SK-N-SH (cell line): ENCODE measurements at regions not wholly inside any gene's neighbourhood (a gene's known extent, or its start where the extent isn't known, plus 50 kb on each side); places are given as distances from the start of the nearest gene placed in this dataset.

Source experiments
- CTCF ChIA-PET: fragments of 300-600, 350-600 bp; formaldehyde crosslinking; extraction: SDS; loops from one replicate; lab custom pipeline; 2021; lab: Yijun Ruan, JAX
- POLR2A ChIA-PET: fragments of 350-600 bp; sonication (Branson Sonifier 250); formaldehyde crosslinking; extraction: SDS; loops from one replicate; lab custom pipeline; 2020; ENCODE audit warnings: antibody characterized with exemption, inconsistent platforms; lab: Yijun Ruan, JAX
- DNase-seq: peaks from one replicate; pipeline ENCODE4 v3.0.0; 2012
- H2AFZ ChIP-seq: fragments of 200-600 bp; sonication (generic); 2 replicates; pipeline ENCODE4 v1.8.1; 2016; ENCODE audit warnings: antibody characterized with exemption, mild to moderate bottlenecking, low read depth
- H3F3A ChIP-seq: fragments of 200-600 bp; sonication (generic); replicated peaks from 2 replicates; pipeline ENCODE3; 2016; ENCODE audit warnings: antibody characterized with exemption, mild to moderate bottlenecking; ENCODE audit not compliant: insufficient read depth
- H3K27ac ChIP-seq, 2 experiments: fragments of 200-500 bp in 1 of 2; fragments of 200-600 bp in 1 of 2; sonication (Bioruptor generic) in 1 of 2; sonication (generic), shearing (Covaris generic) in 1 of 2; 2 replicates each; pipeline versions ENCODE4 v1.5.1 to v1.6.1; 2014 to 2016; ENCODE audit warnings: low read depth in 2 of 2, inconsistent platforms in 1 of 2, low read length in 1 of 2, mild to moderate bottlenecking in 1 of 2, mixed read lengths in 1 of 2
- H3K27me3 ChIP-seq: fragments of 200-600 bp; sonication (generic), shearing (Covaris generic); 2 replicates; pipeline ENCODE4 v1.6.1; 2016; ENCODE audit warnings: mixed run types; ENCODE audit not compliant: insufficient read depth
- H3K36me3 ChIP-seq, 2 experiments: fragments of 200-500 bp in 1 of 2; fragments of 200-600 bp in 1 of 2; sonication (Bioruptor generic) in 1 of 2; sonication (generic) in 1 of 2; replicated peaks in 1 of 2; 2 replicates each; pipeline versions ENCODE3 to v1.5.1; 2014 to 2016; ENCODE audit warnings: low read length in 1 of 2, mild to moderate bottlenecking in 1 of 2; ENCODE audit not compliant: insufficient read depth in 2 of 2, control insufficient read depth in 1 of 2
- H3K4me1 ChIP-seq, 2 experiments: fragments of 200-500 bp in 1 of 2; fragments of 200-600 bp in 1 of 2; sonication (Bioruptor generic) in 1 of 2; sonication (generic), shearing (Covaris generic) in 1 of 2; 2 replicates each; pipeline versions ENCODE4 v1.5.1 to v1.6.1; 2014 to 2016; ENCODE audit warnings: low read depth in 1 of 2, low read length in 1 of 2, mixed run types in 1 of 2; ENCODE audit not compliant: insufficient read depth in 2 of 2, control insufficient read depth in 1 of 2
- H3K4me2 ChIP-seq: fragments of 200-600 bp; sonication (generic), shearing (Covaris generic); 2 replicates; pipeline ENCODE4 v1.6.1; 2017; ENCODE audit warnings: mixed run types
- H3K4me3 ChIP-seq, 2 experiments: fragments of 200-500 bp in 1 of 2; fragments of 200-600 bp in 1 of 2; sonication (Bioruptor generic) in 1 of 2; sonication (generic), shearing (Covaris generic) in 1 of 2; 2 replicates each; pipeline versions ENCODE4 v1.5.1 to v1.8.1; 2014 to 2016; ENCODE audit warnings: low read depth in 2 of 2, inconsistent platforms in 1 of 2, low read length in 1 of 2, mild to moderate bottlenecking in 1 of 2, mixed read lengths in 1 of 2, moderate library complexity in 1 of 2
- H3K79me2 ChIP-seq: fragments of 200-600 bp; sonication (generic); 2 replicates; pipeline ENCODE4 v1.8.1; 2017; ENCODE audit warnings: mild to moderate bottlenecking; ENCODE audit not compliant: insufficient read depth
- H3K9ac ChIP-seq: fragments of 200-600 bp; sonication (generic); 2 replicates; pipeline ENCODE4 v1.6.1; 2017; ENCODE audit warnings: mixed run types
- H3K9me2 ChIP-seq: fragments of 200-600 bp; sonication (generic); 2 replicates; pipeline ENCODE4 v1.6.1; 2017; ENCODE audit warnings: mixed run types
- H3K9me3 ChIP-seq: fragments of 200-600 bp; sonication (generic); 2 replicates; pipeline ENCODE4 v1.6.1; 2017; ENCODE audit warnings: mixed run types, mild to moderate bottlenecking, moderate library complexity
- H4K20me1 ChIP-seq: fragments of 200-600 bp; sonication (generic); 2 replicates; pipeline ENCODE4 v1.6.1; 2017; ENCODE audit warnings: mild to moderate bottlenecking, mixed run types; ENCODE audit not compliant: insufficient read depth
- CHD2 ChIP-seq: fragments of 150-350 bp; IDR thresholded peaks from 2 replicates; pipeline ENCODE4 v1.6.1; 2018; ENCODE audit warnings: low read length; ENCODE audit not compliant: partially characterized antibody
- EZH2phosphoT487 ChIP-seq: fragments of 200-600 bp; sonication (generic); IDR thresholded peaks from 2 replicates; pipeline ENCODE4 v1.6.1; 2017; ENCODE audit warnings: low read depth, mixed run types, mild to moderate bottlenecking, antibody characterized with exemption, moderate library complexity, borderline replicate concordance
- FOSL2 ChIP-seq: IDR thresholded peaks from 2 replicates; pipeline ENCODE4 v1.4.0; 2012; ENCODE audit warnings: low read depth, mild to moderate bottlenecking, moderate library complexity, borderline replicate concordance
- FOXJ3 ChIP-seq: sonication (generic); formaldehyde crosslinking; IDR thresholded peaks from 2 replicates; pipeline ENCODE4 v1.5.1; 2020; ENCODE audit warnings: mild to moderate bottlenecking, missing genetic modification reagents
- GABPA ChIP-seq: IDR thresholded peaks from 2 replicates; pipeline ENCODE4 v1.4.0; 2012; ENCODE audit warnings: low read depth, mild to moderate bottlenecking
- GATA2 ChIP-seq: sonication (generic); formaldehyde crosslinking; IDR thresholded peaks from 2 replicates; pipeline ENCODE4 v1.5.0; 2020; ENCODE audit warnings: mild to moderate bottlenecking, missing genetic modification reagents
- MXI1 ChIP-seq: IDR thresholded peaks from 2 replicates; pipeline ENCODE4 v1.6.1; 2012; ENCODE audit warnings: mild to moderate bottlenecking, low read depth, low read length, improper control_type of control experiment
- POLR2AphosphoS5 ChIP-seq: IDR thresholded peaks from 2 replicates; pipeline ENCODE4 v1.6.1; 2012; ENCODE audit warnings: low read depth, low read length
- RFX5 ChIP-seq: IDR thresholded peaks from 2 replicates; pipeline ENCODE4 v1.6.1; 2012; ENCODE audit warnings: mild to moderate bottlenecking, improper control_type of control experiment, low read length
- RXRA ChIP-seq: IDR thresholded peaks from 2 replicates; pipeline ENCODE4 v1.4.0; 2012; ENCODE audit warnings: low read depth, mild to moderate bottlenecking, borderline replicate concordance
- SMC3 ChIP-seq: IDR thresholded peaks from 2 replicates; pipeline ENCODE4 v1.6.1; 2012; ENCODE audit warnings: low read depth, low read length, improper control_type of control experiment
- TAF1 ChIP-seq: IDR thresholded peaks from 2 replicates; pipeline ENCODE4 v1.6.1; 2012; ENCODE audit warnings: low read depth, mild to moderate bottlenecking, low read length, moderate library complexity, borderline replicate concordance
- USF2 ChIP-seq: fragments of 150-350 bp; IDR thresholded peaks from 2 replicates; pipeline ENCODE4 v1.6.1; 2017; ENCODE audit warnings: antibody characterized with exemption, low read length, low read depth, borderline replicate concordance
- YY1 ChIP-seq: IDR thresholded peaks from 2 replicates; pipeline ENCODE4 v1.4.0; 2012; ENCODE audit warnings: low read depth, mild to moderate bottlenecking
- TF ChIP-seq, protein P1 (sequence below): IDR thresholded peaks from 2 replicates; pipeline ENCODE4; 2012
- TF ChIP-seq, protein P2 (sequence below): fragments of 200-600 bp; sonication (generic); IDR thresholded peaks from 2 replicates; pipeline ENCODE4 v1.6.1; 2017; ENCODE audit warnings: antibody characterized with exemption, mild to moderate bottlenecking, moderate library complexity
- TF ChIP-seq, protein P3 (sequence below): fragments of 150-350 bp; IDR thresholded peaks from 2 replicates; pipeline ENCODE4 v1.6.1; 2016; ENCODE audit warnings: mild to moderate bottlenecking, low read depth, low read length

- Histone ChIP-seq H3K79me2 (no peaks in the 10 kb centered on the region), H3K9ac (no peak overlapping the region), H3K27me3 (no peaks in the 10 kb centered on the region), H4K20me1 (no peaks in the 10 kb centered on the region), H3K27ac (no peak overlapping the region), H3K4me3 (no peak overlapping the region), H3K36me3 (no peaks in the 10 kb centered on the region), H3K4me1 (no peaks in the 10 kb centered on the region), H2AFZ (no peak overlapping the region), H3K9me2 (no peaks in the 10 kb centered on the region), H3K9me3 (no peaks in the 10 kb centered on the region), H3F3A (no peaks in the 10 kb centered on the region), H3K4me2 (no peak overlapping the region)
- DNase-seq = no peak
- TF ChIP-seq YY1 (no peak), TAF1 (no peak), GABPA (no peak), EZH2phosphoT487 (no peak), USF2 (no peak), CHD2 (no peak), RFX5 (no peak), GATA2 (no peak), POLR2AphosphoS5 (no peak), FOSL2 (no peak), MXI1 (no peak), SMC3 (no peak), RXRA (no peak), FOXJ3 (no peak)
- TF ChIP-seq, protein P1, sequence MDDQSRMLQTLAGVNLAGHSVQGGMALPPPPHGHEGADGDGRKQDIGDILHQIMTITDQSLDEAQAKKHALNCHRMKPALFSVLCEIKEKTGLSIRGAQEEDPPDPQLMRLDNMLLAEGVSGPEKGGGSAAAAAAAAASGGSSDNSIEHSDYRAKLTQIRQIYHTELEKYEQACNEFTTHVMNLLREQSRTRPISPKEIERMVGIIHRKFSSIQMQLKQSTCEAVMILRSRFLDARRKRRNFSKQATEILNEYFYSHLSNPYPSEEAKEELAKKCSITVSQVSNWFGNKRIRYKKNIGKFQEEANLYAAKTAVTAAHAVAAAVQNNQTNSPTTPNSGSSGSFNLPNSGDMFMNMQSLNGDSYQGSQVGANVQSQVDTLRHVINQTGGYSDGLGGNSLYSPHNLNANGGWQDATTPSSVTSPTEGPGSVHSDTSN = no peak
- TF ChIP-seq, protein P2, sequence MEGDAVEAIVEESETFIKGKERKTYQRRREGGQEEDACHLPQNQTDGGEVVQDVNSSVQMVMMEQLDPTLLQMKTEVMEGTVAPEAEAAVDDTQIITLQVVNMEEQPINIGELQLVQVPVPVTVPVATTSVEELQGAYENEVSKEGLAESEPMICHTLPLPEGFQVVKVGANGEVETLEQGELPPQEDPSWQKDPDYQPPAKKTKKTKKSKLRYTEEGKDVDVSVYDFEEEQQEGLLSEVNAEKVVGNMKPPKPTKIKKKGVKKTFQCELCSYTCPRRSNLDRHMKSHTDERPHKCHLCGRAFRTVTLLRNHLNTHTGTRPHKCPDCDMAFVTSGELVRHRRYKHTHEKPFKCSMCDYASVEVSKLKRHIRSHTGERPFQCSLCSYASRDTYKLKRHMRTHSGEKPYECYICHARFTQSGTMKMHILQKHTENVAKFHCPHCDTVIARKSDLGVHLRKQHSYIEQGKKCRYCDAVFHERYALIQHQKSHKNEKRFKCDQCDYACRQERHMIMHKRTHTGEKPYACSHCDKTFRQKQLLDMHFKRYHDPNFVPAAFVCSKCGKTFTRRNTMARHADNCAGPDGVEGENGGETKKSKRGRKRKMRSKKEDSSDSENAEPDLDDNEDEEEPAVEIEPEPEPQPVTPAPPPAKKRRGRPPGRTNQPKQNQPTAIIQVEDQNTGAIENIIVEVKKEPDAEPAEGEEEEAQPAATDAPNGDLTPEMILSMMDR = no peak
- TF ChIP-seq, protein P3, sequence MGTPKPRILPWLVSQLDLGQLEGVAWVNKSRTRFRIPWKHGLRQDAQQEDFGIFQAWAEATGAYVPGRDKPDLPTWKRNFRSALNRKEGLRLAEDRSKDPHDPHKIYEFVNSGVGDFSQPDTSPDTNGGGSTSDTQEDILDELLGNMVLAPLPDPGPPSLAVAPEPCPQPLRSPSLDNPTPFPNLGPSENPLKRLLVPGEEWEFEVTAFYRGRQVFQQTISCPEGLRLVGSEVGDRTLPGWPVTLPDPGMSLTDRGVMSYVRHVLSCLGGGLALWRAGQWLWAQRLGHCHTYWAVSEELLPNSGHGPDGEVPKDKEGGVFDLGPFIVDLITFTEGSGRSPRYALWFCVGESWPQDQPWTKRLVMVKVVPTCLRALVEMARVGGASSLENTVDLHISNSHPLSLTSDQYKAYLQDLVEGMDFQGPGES = no peak
- CTCF ChIA-PET = interaction anchor here (1.6 kb wide), 1 partner anchor 7 kb away, joined by 3 read pairs; no protein-coding TSS in a partner anchor
- POLR2A ChIA-PET = no interaction called here
Measured at GRCh38 chr16:56066617-56067016, 124.7 kb upstream of the GNAO1 start.
